ENCODE measurements at regions not wholly inside any gene's neighbourhood (a gene's known extent, or its start where the extent isn't known, plus 50 kb on each side); places are given as distances from the start of the nearest gene placed in this dataset.

DNA sequence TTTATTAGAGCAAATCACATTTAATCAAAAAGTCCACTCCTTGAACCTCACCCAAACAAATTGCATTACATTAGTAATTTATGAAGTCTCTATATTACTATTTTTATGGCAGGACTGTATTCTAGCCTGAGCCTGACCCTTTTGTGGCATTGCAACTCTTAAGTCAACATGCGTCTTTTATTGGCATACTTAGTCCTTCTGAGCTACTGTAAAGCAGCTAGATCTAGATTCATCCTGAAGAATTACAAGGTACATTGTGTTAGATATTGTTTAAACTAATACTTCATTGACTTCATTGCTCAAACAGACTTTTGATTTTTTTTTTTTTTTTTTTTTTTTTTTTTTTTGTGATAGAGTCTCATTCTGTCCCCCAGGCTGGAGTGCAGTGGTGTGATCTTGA, 1842.5 kb upstream of the CDH9 start:
- H3K27me3 ChIP-seq, result no peaks in the 10 kb centered on the region
- no peak for DNase-seq (ENCODE audit: extremely low spot score in 2 of 2)
- no peaks in the 10 kb centered on the region for H3K9me3 ChIP-seq
- H3K27ac ChIP-seq, result no peak overlapping the region
- TF ChIP-seq, protein P1, sequence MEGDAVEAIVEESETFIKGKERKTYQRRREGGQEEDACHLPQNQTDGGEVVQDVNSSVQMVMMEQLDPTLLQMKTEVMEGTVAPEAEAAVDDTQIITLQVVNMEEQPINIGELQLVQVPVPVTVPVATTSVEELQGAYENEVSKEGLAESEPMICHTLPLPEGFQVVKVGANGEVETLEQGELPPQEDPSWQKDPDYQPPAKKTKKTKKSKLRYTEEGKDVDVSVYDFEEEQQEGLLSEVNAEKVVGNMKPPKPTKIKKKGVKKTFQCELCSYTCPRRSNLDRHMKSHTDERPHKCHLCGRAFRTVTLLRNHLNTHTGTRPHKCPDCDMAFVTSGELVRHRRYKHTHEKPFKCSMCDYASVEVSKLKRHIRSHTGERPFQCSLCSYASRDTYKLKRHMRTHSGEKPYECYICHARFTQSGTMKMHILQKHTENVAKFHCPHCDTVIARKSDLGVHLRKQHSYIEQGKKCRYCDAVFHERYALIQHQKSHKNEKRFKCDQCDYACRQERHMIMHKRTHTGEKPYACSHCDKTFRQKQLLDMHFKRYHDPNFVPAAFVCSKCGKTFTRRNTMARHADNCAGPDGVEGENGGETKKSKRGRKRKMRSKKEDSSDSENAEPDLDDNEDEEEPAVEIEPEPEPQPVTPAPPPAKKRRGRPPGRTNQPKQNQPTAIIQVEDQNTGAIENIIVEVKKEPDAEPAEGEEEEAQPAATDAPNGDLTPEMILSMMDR (IDR thresholded peaks at IDR 0.05), result no peak
- TF ChIP-seq POLR2A (IDR thresholded peaks at IDR 0.05) (no peak), POLR2AphosphoS5 (IDR thresholded peaks at IDR 0.05; ENCODE audit: insufficient read depth in 1 of 2, low read depth in 1 of 2) (no peak)
- no peak overlapping the region for H3K4me3 ChIP-seq
- H3K36me3 ChIP-seq, result no peaks in the 10 kb centered on the region
- intact Hi-C loops (cut with DNase I), result no loop called here
- no peaks in the 10 kb centered on the region for H3K4me1 ChIP-seq

DNA sequence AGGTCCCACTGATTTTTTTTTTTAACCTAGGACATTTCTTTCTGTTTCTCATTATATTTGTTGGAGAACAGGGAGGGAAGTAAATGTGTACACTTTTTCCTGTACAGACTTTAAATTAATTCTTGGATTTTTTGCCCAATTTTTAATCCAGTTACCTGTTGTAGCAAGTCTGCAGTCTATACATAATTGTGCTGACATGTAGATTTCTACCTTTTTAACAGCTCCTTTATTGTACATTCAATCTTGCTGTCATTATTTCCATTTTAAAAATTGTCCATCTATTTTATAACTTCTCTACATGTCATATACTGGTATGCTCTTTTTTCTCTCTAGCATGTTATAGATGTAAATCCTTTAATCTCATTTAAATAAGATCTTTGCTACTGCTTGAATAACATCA, 1838.7 kb upstream of the CDH9 start:
- Histone ChIP-seq H3K36me3 (no peaks in the 10 kb centered on the region), H3K27me3 (no peaks in the 10 kb centered on the region), H3K27ac (no peak overlapping the region), H3K4me3 (no peak overlapping the region), H3K4me1 (no peaks in the 10 kb centered on the region), H3K9me3 (no peaks in the 10 kb centered on the region)
- TF ChIP-seq POLR2AphosphoS5 (IDR thresholded peaks at IDR 0.05; ENCODE audit: insufficient read depth in 1 of 2, low read depth in 1 of 2), result no peak
- TF ChIP-seq POLR2A (IDR thresholded peaks at IDR 0.05), result no peak
- TF ChIP-seq, protein P1 (IDR thresholded peaks at IDR 0.05), result no peak
- intact Hi-C loops (cut with DNase I), result no loop called here
- DNase-seq (ENCODE audit: extremely low spot score in 2 of 2), result no peak

- no peak for DNase-seq (ENCODE audit: extremely low spot score in 2 of 2)
- no peak overlapping the region for H3K27ac ChIP-seq
- H3K4me1 ChIP-seq, result no peaks in the 10 kb centered on the region
- intact Hi-C loops (cut with DNase I), result no loop called here
- H3K4me3 ChIP-seq, result no peak overlapping the region
- TF ChIP-seq, protein P1 (IDR thresholded peaks at IDR 0.05), result no peak
- TF ChIP-seq POLR2A (IDR thresholded peaks at IDR 0.05) (no peak), POLR2AphosphoS5 (IDR thresholded peaks at IDR 0.05; ENCODE audit: insufficient read depth in 1 of 2, low read depth in 1 of 2) (no peak)
- H3K27me3 ChIP-seq, result no peaks in the 10 kb centered on the region
- H3K9me3 ChIP-seq, result no peaks in the 10 kb centered on the region
- H3K36me3 ChIP-seq, result no peaks in the 10 kb centered on the region
Measured at GRCh38 chr5:28864006-28864405, 1825.6 kb upstream of the CDH9 start.

GRCh38 chr5:28862860-28863196, 1824.4 kb upstream of the CDH9 start:
- DNase-seq (ENCODE audit: extremely low spot score in 2 of 2), result no peak
- TF ChIP-seq POLR2AphosphoS5 (IDR thresholded peaks at IDR 0.05; ENCODE audit: insufficient read depth in 1 of 2, low read depth in 1 of 2), result no peak
- TF ChIP-seq POLR2A (IDR thresholded peaks at IDR 0.05), result no peak
- TF ChIP-seq, protein P1 (IDR thresholded peaks at IDR 0.05), result no peak
- no peak overlapping the region for H3K4me3 ChIP-seq
- H3K36me3 ChIP-seq, result no peaks in the 10 kb centered on the region
- no peaks in the 10 kb centered on the region for H3K9me3 ChIP-seq
- intact Hi-C loops (cut with DNase I), result no loop called here
- H3K27ac ChIP-seq, result no peak overlapping the region
- no peaks in the 10 kb centered on the region for H3K27me3 ChIP-seq
- H3K4me1 ChIP-seq, result no peaks in the 10 kb centered on the region

DNA sequence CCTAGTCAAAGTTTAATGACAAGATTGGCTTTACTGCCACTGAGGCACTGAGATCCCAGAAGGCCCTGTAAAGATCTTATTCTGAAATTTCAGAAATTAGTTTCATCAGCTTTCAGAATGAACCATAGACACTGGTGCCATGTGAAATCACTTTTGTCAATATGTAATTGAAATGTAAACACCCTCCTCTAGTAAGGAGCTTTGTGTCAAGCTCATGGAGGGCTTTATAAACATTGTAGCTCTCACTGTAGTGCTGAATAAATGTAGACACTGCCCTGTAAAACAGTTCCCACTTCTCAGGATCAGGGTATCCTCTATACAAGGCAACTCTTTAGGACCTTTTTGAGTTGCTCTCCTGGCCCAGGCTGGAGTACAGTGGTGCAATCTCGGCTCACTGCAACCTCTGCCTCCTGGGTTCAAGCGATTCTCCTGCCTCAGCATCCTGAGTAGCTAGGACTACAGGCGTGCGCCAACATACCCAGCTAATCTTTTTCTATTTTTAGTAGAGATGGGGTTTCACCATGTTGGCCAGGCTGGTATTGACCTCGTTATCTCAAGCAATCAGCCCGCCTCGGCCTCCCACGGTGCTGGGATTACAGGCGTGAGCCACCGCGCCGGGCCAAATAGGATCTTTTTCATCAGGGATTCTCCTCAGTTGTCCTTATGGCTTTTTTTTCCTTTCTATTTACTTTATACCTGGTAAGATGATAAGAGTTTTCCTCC, 1823.9 kb upstream of the CDH9 start:
- Histone ChIP-seq H3K4me3 (no peak overlapping the region), H3K9me3 (no peaks in the 10 kb centered on the region), H3K27ac (no peak overlapping the region), H3K27me3 (no peaks in the 10 kb centered on the region), H3K36me3 (no peaks in the 10 kb centered on the region), H3K4me1 (no peaks in the 10 kb centered on the region)
- DNase-seq (ENCODE audit: extremely low spot score in 2 of 2), result no peak
- TF ChIP-seq, protein P1 (IDR thresholded peaks at IDR 0.05), result no peak
- TF ChIP-seq POLR2AphosphoS5 (IDR thresholded peaks at IDR 0.05; ENCODE audit: insufficient read depth in 1 of 2, low read depth in 1 of 2) (no peak), POLR2A (IDR thresholded peaks at IDR 0.05) (no peak)
- intact Hi-C loops (cut with DNase I), result no loop called here
